ENCODE measurements at regions not wholly inside any gene's neighbourhood (a gene's known extent, or its start where the extent isn't known, plus 50 kb on each side); places are given as distances from the start of the nearest gene placed in this dataset.

DNA sequence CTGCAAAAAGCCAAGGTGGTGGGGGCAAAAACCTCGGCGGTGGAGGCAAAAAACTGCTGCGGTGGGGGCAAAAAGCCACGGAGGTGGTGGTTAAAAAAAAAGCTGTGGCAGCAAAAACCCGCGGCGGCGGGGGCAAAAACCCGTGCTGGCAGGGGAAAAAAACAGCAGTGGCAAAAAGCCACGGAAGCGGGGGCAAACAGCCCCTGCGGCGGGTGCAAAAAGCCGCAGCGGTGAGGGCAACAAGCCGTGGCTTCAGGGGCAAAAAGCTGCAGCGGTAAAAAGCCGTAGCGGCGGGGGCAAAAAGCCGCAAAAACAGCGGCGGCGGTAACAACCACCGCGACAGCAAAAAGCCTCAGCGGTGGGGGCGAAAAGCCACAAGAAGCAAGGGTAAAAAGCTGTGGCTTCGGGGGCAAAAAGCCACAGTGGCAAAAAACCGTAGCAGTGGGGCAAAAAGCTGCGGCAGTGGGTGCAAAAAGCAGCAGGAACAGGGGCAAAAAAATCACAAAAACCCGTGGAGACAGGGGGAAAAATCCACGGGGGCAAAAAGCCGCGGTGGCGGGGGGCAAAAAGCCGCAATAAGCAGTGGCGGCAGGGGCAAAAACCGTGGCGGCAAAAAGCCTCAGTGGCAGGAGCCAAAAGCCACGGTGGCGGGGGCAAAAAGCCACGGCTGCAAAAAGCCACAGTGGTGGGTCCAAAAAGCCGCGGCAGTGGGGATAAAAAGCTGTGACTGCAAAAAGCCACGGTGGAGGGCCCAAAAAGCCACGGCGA is 193.7 kb downstream of the SHCBP1 start:
- TF ChIP-seq, protein P1, sequence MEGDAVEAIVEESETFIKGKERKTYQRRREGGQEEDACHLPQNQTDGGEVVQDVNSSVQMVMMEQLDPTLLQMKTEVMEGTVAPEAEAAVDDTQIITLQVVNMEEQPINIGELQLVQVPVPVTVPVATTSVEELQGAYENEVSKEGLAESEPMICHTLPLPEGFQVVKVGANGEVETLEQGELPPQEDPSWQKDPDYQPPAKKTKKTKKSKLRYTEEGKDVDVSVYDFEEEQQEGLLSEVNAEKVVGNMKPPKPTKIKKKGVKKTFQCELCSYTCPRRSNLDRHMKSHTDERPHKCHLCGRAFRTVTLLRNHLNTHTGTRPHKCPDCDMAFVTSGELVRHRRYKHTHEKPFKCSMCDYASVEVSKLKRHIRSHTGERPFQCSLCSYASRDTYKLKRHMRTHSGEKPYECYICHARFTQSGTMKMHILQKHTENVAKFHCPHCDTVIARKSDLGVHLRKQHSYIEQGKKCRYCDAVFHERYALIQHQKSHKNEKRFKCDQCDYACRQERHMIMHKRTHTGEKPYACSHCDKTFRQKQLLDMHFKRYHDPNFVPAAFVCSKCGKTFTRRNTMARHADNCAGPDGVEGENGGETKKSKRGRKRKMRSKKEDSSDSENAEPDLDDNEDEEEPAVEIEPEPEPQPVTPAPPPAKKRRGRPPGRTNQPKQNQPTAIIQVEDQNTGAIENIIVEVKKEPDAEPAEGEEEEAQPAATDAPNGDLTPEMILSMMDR (conservative IDR thresholded peaks at IDR 0.05; ENCODE audit: low read depth, low read length): no peak
- no peak for TF ChIP-seq EZH2 (IDR thresholded peaks at IDR 0.05; ENCODE audit: low read length, unreplicated experiment)
